HCT116 (cell line): ENCODE measurements at regions not wholly inside any gene's neighbourhood (a gene's known extent, or its start where the extent isn't known, plus 50 kb on each side); places are given as distances from the start of the nearest gene placed in this dataset.

Experiments used
- EZH2 ChIP-seq: fragments of 200-600 bp; sonication (generic); IDR thresholded peaks from 2 replicates; pipeline ENCODE4 v1.6.1; 2017; ENCODE audit warnings: antibody characterized with exemption, mixed run types
- EZH2phosphoT487 ChIP-seq: fragments of 200-600 bp; IDR thresholded peaks from 2 replicates; pipeline ENCODE4 v1.6.1; 2018; ENCODE audit warnings: antibody characterized with exemption, borderline replicate concordance
- POLR2A ChIP-seq: IDR thresholded peaks from 2 replicates; pipeline ENCODE4 v1.7.0; 2011; ENCODE audit warnings: borderline replicate concordance; ENCODE audit not compliant: insufficient read depth, insufficient read length; ENCODE audit errors: extremely low read depth
- SIN3A ChIP-seq: IDR thresholded peaks from 2 replicates; pipeline ENCODE4 v1.6.1; 2012; ENCODE audit warnings: low read depth
- SP1 ChIP-seq: IDR thresholded peaks from 2 replicates; pipeline ENCODE4 v1.6.1; 2012; ENCODE audit warnings: low read depth
- SRF ChIP-seq: IDR thresholded peaks from 2 replicates; pipeline ENCODE4 v1.6.1; 2012; ENCODE audit warnings: low read depth
- YY1 ChIP-seq: IDR thresholded peaks from 2 replicates; pipeline ENCODE4 v1.6.1; 2011; ENCODE audit warnings: low read length, low read depth, moderate library complexity, mild to moderate bottlenecking; ENCODE audit not compliant: insufficient replicate concordance; ENCODE audit errors: extremely low read depth
- ZNF274 ChIP-seq: fragments of 200-500 bp; sonication (Bioruptor generic); IDR thresholded peaks from 2 replicates; pipeline ENCODE4 v1.6.1; 2014; ENCODE audit warnings: mild to moderate bottlenecking, low read depth, low read length, inconsistent platforms
- TF ChIP-seq, protein P1 (sequence below), 3 experiments: fragments of 200-600 bp in 1 of 3; sonication (generic) in 1 of 3; IDR thresholded peaks in 2 of 3; conservative IDR thresholded peaks in 1 of 3; 2 replicates each; pipeline ENCODE4 v1.5.1; 2012 to 2017; ENCODE audit warnings: low read depth in 2 of 3, low read length in 2 of 3, antibody characterized with exemption in 1 of 3, borderline replicate concordance in 1 of 3, control low read depth in 1 of 3, mild to moderate bottlenecking in 1 of 3, mixed read lengths in 1 of 3, mixed run types in 1 of 3, moderate library complexity in 1 of 3; ENCODE audit not compliant: insufficient read depth in 1 of 3
- TF ChIP-seq, protein P2 (sequence below): IDR thresholded peaks from 2 replicates; pipeline ENCODE4 v1.6.1; 2012; ENCODE audit warnings: low read depth
- TF ChIP-seq, protein P3 (sequence below): IDR thresholded peaks from 2 replicates; pipeline ENCODE4 v1.6.1; 2012
- TF ChIP-seq, protein P4 (sequence below): IDR thresholded peaks from 2 replicates; pipeline ENCODE4 v1.6.1; 2012

DNA sequence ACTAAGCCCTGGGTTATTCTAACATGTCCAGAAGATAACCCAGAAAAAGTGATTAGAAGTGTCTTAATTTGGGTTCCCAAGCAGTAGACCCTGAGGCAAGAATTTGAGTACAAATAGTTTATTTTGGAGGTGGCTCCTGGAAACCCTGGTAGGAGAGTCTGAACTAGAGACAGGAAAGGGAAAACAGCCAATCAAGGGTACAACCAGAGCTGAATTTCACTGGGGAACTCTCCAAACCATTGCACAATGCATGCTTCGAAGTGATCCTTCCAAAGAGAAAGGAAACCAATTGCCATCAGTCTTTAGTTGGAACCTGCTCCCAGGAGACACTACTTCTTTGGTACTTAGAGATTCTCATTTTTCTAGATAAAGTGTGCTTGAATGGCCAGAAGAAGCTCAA lies 361.5 kb downstream of the MBD2 start:
- TF ChIP-seq, protein P1, sequence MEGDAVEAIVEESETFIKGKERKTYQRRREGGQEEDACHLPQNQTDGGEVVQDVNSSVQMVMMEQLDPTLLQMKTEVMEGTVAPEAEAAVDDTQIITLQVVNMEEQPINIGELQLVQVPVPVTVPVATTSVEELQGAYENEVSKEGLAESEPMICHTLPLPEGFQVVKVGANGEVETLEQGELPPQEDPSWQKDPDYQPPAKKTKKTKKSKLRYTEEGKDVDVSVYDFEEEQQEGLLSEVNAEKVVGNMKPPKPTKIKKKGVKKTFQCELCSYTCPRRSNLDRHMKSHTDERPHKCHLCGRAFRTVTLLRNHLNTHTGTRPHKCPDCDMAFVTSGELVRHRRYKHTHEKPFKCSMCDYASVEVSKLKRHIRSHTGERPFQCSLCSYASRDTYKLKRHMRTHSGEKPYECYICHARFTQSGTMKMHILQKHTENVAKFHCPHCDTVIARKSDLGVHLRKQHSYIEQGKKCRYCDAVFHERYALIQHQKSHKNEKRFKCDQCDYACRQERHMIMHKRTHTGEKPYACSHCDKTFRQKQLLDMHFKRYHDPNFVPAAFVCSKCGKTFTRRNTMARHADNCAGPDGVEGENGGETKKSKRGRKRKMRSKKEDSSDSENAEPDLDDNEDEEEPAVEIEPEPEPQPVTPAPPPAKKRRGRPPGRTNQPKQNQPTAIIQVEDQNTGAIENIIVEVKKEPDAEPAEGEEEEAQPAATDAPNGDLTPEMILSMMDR (IDR thresholded peaks at IDR 0.05 in 2 of 3, conservative IDR thresholded peaks at IDR 0.05 in 1 of 3; ENCODE audit: borderline replicate concordance in 1 of 3, insufficient read depth in 1 of 3, low read depth in 2 of 3, low read length in 2 of 3) = no peak
- no peak for TF ChIP-seq EZH2
- TF ChIP-seq, protein P2, sequence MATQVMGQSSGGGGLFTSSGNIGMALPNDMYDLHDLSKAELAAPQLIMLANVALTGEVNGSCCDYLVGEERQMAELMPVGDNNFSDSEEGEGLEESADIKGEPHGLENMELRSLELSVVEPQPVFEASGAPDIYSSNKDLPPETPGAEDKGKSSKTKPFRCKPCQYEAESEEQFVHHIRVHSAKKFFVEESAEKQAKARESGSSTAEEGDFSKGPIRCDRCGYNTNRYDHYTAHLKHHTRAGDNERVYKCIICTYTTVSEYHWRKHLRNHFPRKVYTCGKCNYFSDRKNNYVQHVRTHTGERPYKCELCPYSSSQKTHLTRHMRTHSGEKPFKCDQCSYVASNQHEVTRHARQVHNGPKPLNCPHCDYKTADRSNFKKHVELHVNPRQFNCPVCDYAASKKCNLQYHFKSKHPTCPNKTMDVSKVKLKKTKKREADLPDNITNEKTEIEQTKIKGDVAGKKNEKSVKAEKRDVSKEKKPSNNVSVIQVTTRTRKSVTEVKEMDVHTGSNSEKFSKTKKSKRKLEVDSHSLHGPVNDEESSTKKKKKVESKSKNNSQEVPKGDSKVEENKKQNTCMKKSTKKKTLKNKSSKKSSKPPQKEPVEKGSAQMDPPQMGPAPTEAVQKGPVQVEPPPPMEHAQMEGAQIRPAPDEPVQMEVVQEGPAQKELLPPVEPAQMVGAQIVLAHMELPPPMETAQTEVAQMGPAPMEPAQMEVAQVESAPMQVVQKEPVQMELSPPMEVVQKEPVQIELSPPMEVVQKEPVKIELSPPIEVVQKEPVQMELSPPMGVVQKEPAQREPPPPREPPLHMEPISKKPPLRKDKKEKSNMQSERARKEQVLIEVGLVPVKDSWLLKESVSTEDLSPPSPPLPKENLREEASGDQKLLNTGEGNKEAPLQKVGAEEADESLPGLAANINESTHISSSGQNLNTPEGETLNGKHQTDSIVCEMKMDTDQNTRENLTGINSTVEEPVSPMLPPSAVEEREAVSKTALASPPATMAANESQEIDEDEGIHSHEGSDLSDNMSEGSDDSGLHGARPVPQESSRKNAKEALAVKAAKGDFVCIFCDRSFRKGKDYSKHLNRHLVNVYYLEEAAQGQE = no peak
- TF ChIP-seq YY1 = no peak
- no peak for TF ChIP-seq SRF
- TF ChIP-seq SIN3A = no peak
- TF ChIP-seq POLR2A = no peak
- TF ChIP-seq, protein P3, sequence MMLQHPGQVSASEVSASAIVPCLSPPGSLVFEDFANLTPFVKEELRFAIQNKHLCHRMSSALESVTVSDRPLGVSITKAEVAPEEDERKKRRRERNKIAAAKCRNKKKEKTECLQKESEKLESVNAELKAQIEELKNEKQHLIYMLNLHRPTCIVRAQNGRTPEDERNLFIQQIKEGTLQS = no peak
- no peak for TF ChIP-seq ZNF274
- TF ChIP-seq SP1 = no peak
- TF ChIP-seq EZH2phosphoT487 = no peak
- TF ChIP-seq, protein P4, sequence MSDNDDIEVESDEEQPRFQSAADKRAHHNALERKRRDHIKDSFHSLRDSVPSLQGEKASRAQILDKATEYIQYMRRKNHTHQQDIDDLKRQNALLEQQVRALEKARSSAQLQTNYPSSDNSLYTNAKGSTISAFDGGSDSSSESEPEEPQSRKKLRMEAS = no peak
